Liver (tissue), 3 donors: ENCODE measurements at regions not wholly inside any gene's neighbourhood (a gene's known extent, or its start where the extent isn't known, plus 50 kb on each side); places are given as distances from the start of the nearest gene placed in this dataset.

Experiments
- CTCF ChIP-seq: fragments of 150-350 bp; IDR thresholded peaks from 2 replicates; pipeline ENCODE4 v1.5.1; 2017; ENCODE audit warnings: improper control_type of control experiment, low read depth, low read length; ENCODE audit not compliant: missing input control
- EGR1 ChIP-seq, 2 donors: IDR thresholded peaks; 2 replicates each; pipeline ENCODE4 v1.6.1; 2016 to 2018; ENCODE audit warnings: antibody characterized with exemption in 2 of 2, low read depth in 2 of 2
- JUND ChIP-seq, 2 donors: IDR thresholded peaks; 2 replicates each; pipeline ENCODE4 v1.6.1; 2016; ENCODE audit warnings: antibody characterized with exemption in 2 of 2
- MAX ChIP-seq: IDR thresholded peaks from 2 replicates; pipeline ENCODE4 v1.6.1; 2016; ENCODE audit warnings: antibody characterized with exemption
- NR2F2 ChIP-seq: IDR thresholded peaks from 2 replicates; pipeline ENCODE4 v1.6.1; 2016; ENCODE audit warnings: antibody characterized with exemption
- RAD21 ChIP-seq, 2 donors: IDR thresholded peaks; 2 replicates each; pipeline ENCODE4 v1.6.1; 2016; ENCODE audit warnings: antibody characterized with exemption in 2 of 2, mild to moderate bottlenecking in 2 of 2
- RXRA ChIP-seq, 2 donors: IDR thresholded peaks; 2 replicates each; pipeline ENCODE4 v1.6.1; 2017 to 2018; ENCODE audit warnings: antibody characterized with exemption in 2 of 2, mild to moderate bottlenecking in 1 of 2
- SP1 ChIP-seq: IDR thresholded peaks from 2 replicates; pipeline ENCODE4 v1.6.1; 2018; ENCODE audit warnings: antibody characterized with exemption, mild to moderate bottlenecking
- TAF1 ChIP-seq: conservative IDR thresholded peaks from 2 replicates; pipeline ENCODE4 v1.6.1; 2016; ENCODE audit warnings: antibody characterized with exemption, mild to moderate bottlenecking
- YY1 ChIP-seq: IDR thresholded peaks from 2 replicates; pipeline ENCODE4 v1.6.1; 2016; ENCODE audit warnings: antibody characterized with exemption, mild to moderate bottlenecking
- TF ChIP-seq, protein P1 (sequence below): IDR thresholded peaks from 2 replicates; pipeline ENCODE4 v1.6.1; 2016; ENCODE audit warnings: antibody characterized with exemption, mild to moderate bottlenecking
- TF ChIP-seq, protein P2 (sequence below): IDR thresholded peaks from 2 replicates; pipeline ENCODE4 v1.6.1; 2016; ENCODE audit warnings: antibody characterized with exemption
- donor health status: healthy.
- donor health status: healthy.

GRCh38 chr13:71056581-71056980 is 810.4 kb downstream of the DACH1 start:
- no peak for TF ChIP-seq CTCF
- no peak for TF ChIP-seq RXRA (IDR thresholded peaks at IDR 0.05)
- TF ChIP-seq MAX, result no peak
- no peak for TF ChIP-seq YY1
- no peak for TF ChIP-seq JUND (IDR thresholded peaks at IDR 0.05)
- no peak for TF ChIP-seq EGR1 (IDR thresholded peaks at IDR 0.05; ENCODE audit: low read depth in 2 of 2)
- TF ChIP-seq, protein P1, sequence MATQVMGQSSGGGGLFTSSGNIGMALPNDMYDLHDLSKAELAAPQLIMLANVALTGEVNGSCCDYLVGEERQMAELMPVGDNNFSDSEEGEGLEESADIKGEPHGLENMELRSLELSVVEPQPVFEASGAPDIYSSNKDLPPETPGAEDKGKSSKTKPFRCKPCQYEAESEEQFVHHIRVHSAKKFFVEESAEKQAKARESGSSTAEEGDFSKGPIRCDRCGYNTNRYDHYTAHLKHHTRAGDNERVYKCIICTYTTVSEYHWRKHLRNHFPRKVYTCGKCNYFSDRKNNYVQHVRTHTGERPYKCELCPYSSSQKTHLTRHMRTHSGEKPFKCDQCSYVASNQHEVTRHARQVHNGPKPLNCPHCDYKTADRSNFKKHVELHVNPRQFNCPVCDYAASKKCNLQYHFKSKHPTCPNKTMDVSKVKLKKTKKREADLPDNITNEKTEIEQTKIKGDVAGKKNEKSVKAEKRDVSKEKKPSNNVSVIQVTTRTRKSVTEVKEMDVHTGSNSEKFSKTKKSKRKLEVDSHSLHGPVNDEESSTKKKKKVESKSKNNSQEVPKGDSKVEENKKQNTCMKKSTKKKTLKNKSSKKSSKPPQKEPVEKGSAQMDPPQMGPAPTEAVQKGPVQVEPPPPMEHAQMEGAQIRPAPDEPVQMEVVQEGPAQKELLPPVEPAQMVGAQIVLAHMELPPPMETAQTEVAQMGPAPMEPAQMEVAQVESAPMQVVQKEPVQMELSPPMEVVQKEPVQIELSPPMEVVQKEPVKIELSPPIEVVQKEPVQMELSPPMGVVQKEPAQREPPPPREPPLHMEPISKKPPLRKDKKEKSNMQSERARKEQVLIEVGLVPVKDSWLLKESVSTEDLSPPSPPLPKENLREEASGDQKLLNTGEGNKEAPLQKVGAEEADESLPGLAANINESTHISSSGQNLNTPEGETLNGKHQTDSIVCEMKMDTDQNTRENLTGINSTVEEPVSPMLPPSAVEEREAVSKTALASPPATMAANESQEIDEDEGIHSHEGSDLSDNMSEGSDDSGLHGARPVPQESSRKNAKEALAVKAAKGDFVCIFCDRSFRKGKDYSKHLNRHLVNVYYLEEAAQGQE, result no peak
- no peak for TF ChIP-seq RAD21 (IDR thresholded peaks at IDR 0.05)
- TF ChIP-seq SP1, result no peak
- no peak for TF ChIP-seq TAF1
- TF ChIP-seq, protein P2, sequence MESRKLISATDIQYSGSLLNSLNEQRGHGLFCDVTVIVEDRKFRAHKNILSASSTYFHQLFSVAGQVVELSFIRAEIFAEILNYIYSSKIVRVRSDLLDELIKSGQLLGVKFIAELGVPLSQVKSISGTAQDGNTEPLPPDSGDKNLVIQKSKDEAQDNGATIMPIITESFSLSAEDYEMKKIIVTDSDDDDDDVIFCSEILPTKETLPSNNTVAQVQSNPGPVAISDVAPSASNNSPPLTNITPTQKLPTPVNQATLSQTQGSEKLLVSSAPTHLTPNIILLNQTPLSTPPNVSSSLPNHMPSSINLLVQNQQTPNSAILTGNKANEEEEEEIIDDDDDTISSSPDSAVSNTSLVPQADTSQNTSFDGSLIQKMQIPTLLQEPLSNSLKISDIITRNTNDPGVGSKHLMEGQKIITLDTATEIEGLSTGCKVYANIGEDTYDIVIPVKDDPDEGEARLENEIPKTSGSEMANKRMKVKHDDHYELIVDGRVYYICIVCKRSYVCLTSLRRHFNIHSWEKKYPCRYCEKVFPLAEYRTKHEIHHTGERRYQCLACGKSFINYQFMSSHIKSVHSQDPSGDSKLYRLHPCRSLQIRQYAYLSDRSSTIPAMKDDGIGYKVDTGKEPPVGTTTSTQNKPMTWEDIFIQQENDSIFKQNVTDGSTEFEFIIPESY, result no peak
- no peak for TF ChIP-seq NR2F2
